ENCODE measurements at regions not wholly inside any gene's neighbourhood (a gene's known extent, or its start where the extent isn't known, plus 50 kb on each side); places are given as distances from the start of the nearest gene placed in this dataset.
A peak's percentile ranks its signal among the peaks of the same experiment; 100 is the strongest.

DNA sequence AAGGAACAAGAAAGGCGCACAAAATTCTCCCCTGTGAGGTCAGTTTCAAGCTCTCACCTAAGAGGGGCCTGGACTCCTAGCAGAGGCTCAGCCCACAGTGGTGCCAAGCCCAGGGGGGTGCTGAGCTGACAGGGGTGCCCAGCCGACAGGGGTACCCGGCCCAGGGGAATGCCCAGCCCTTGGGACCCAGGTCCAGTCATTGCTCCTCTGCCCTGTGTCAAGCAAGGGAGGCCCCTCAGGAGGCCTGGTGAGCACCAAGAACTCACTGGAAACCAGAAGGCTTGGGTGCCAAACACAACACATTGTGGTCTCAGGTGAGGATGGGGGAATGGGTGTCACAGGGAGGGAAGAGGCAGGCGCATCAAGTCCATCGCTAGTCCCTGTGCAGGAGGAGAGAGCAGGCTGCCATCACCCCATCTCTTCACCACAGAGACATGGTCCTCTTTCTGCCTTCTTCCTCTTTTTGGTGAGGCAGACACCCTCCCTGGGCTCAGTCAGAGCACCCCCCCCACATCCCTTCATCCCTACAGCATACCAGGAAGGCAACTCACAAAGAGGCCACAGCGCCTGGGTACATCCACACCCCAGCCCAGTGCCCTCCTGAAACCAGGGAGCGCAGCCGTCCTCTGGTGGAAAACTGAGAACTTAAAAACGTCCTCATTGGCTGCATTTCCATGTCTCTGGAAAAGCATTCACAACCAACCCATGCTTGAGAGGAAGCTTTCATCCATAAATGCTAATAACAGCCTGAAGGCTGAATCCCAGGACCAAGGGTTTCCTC, 111.3 kb downstream of the BANF2 start:
- H3K56ac ChIP-seq (ENCODE audit: extremely low read depth, insufficient read depth, low read length): no peak overlapping the region
- no TSS peak for BruUV-seq (replicated peaks)
- dilution Hi-C loops (cut with HindIII; ENCODE audit: low sequenced_read_pairs, unreplicated experiment): no loop called here
- H4K20me1 ChIP-seq (ENCODE audit: insufficient read depth, low read length): no peaks in the 10 kb centered on the region
- no peak for DNase-seq
- intact Hi-C loops (cut with micrococcal nuclease): no loop called here
- peak overlapping the region; percentile 21; the same call in 1 of the 2 replicates for H3K18ac ChIP-seq (ENCODE audit: low read depth, low read length)
- H3K9me3 ChIP-seq (ENCODE audit: control insufficient read depth, insufficient read depth, low read length): no peaks in the 10 kb centered on the region
- H3K4me3 ChIP-seq (ENCODE audit: insufficient read depth, low read depth, low read length): no peak overlapping the region
- no peaks in the 10 kb centered on the region for H3K36me3 ChIP-seq (ENCODE audit: control insufficient read depth, insufficient read depth, low read length)
- H4K8ac ChIP-seq (ENCODE audit: low read depth in 2 of 2, low read length in 2 of 2): peak overlapping the region; percentile 29 to 34; a peak in 2 of 4 replicates
- peak overlapping the region; percentile 46 for H3K14ac ChIP-seq (replicated peaks; ENCODE audit: low read depth, low read length)
- H3K79me1 ChIP-seq (ENCODE audit: low read depth in 1 of 2, low read length in 2 of 2): no peaks in the 10 kb centered on the region
- H3K27me3 ChIP-seq (ENCODE audit: control insufficient read depth, insufficient read depth, low read length): no peaks in the 10 kb centered on the region
- peak overlapping the region; percentile 70 for H4K91ac ChIP-seq (ENCODE audit: insufficient read depth, low read depth, low read length)
- peaks cover 41% of the 10 kb centered on the region for H3K4me1 ChIP-seq (ENCODE audit: control insufficient read depth, insufficient read depth, low read length)
- in situ Hi-C loops (cut with MboI; ENCODE audit: low sequenced_read_pairs): no loop called here
- no peak overlapping the region for H3K9ac ChIP-seq (ENCODE audit: low read depth, low read length)
- peak overlapping the region; percentile 33 for H2AFZ ChIP-seq (replicated peaks; ENCODE audit: low read length, poor library complexity)
- H2BK15ac ChIP-seq (ENCODE audit: low read depth, low read length): peak overlapping the region; percentile 80; the same call in 1 of the 3 replicates
- H3K4me2 ChIP-seq (ENCODE audit: low read depth, low read length): no peak overlapping the region
- WGBS, 2 experiments (ENCODE audit: extremely low coverage in 2 of 2, insufficient read length in 1 of 2): 100% methylated on average over 3 of the region's 9 CpGs; no CpG with 5 or more reads in 1 of the 2 experiments
- peaks cover 15% of the 10 kb centered on the region for H3K9me1 ChIP-seq (ENCODE audit: insufficient read depth, low read length)
- H2AK5ac ChIP-seq (ENCODE audit: low read depth, low read length): peak overlapping the region; percentile 81
- ATAC-seq (ENCODE audit: low read depth): no peak
- peak overlapping the region; percentile 77 for H2BK120ac ChIP-seq (ENCODE audit: low read depth, low read length)
- no peak overlapping the region for H3K23ac ChIP-seq (ENCODE audit: low read depth, low read length)
- H3K4ac ChIP-seq (ENCODE audit: low read depth, low read length): peak overlapping the region; percentile 78
- peak overlapping the region; percentile 69 for H2BK20ac ChIP-seq (ENCODE audit: low read depth, low read length)
- POLR2A ChIA-PET (ENCODE audit: unreplicated experiment): no interaction called here
- H4K5ac ChIP-seq (ENCODE audit: low read depth, low read length): 0 out of 2 replicates have a peak overlapping the region, but pooled peaks have one; percentile 10
- H3K27ac ChIP-seq (ENCODE audit: insufficient read depth, low read length): no peak overlapping the region
- no peak overlapping the region for H2BK5ac ChIP-seq (ENCODE audit: low read depth, low read length, poor library complexity, severe bottlenecking)
- CTCF ChIA-PET: no interaction called here
- peak overlapping the region; percentile 39 for H2AK9ac ChIP-seq (replicated peaks; ENCODE audit: low read depth, low read length, poor library complexity)
- TF ChIP-seq RAD21 (IDR thresholded peaks at IDR 0.05; ENCODE audit: low read length) (no peak), MAFK (IDR thresholded peaks at IDR 0.05; ENCODE audit: low read depth, low read length) (no peak), POLR2A (IDR thresholded peaks at IDR 0.05; ENCODE audit: low read depth, low read length) (no peak), BHLHE40 (IDR thresholded peaks at IDR 0.05; ENCODE audit: low read depth, low read length) (no peak), RFX5 (IDR thresholded peaks at IDR 0.05; ENCODE audit: low read depth, low read length) (no peak), FOS (IDR thresholded peaks at IDR 0.05; ENCODE audit: low read depth, low read length) (no peak), CEBPB (IDR thresholded peaks at IDR 0.05; ENCODE audit: low read depth, low read length) (no peak), CHD1 (IDR thresholded peaks at IDR 0.05; ENCODE audit: low read depth, low read length) (no peak), NFE2L2 (IDR thresholded peaks at IDR 0.05; ENCODE audit: low read depth, low read length) (no peak), MXI1 (IDR thresholded peaks at IDR 0.05; ENCODE audit: borderline replicate concordance, low read depth, low read length) (no peak), RCOR1 (IDR thresholded peaks at IDR 0.05; ENCODE audit: insufficient replicate concordance, low read length) (no peak), MAZ (IDR thresholded peaks at IDR 0.05; ENCODE audit: borderline replicate concordance, low read depth, low read length) (no peak)
- TF ChIP-seq, protein P1, sequence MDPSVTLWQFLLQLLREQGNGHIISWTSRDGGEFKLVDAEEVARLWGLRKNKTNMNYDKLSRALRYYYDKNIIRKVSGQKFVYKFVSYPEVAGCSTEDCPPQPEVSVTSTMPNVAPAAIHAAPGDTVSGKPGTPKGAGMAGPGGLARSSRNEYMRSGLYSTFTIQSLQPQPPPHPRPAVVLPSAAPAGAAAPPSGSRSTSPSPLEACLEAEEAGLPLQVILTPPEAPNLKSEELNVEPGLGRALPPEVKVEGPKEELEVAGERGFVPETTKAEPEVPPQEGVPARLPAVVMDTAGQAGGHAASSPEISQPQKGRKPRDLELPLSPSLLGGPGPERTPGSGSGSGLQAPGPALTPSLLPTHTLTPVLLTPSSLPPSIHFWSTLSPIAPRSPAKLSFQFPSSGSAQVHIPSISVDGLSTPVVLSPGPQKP (IDR thresholded peaks at IDR 0.05; ENCODE audit: borderline replicate concordance, low read depth, low read length): no peak
- TF ChIP-seq, protein P2, sequence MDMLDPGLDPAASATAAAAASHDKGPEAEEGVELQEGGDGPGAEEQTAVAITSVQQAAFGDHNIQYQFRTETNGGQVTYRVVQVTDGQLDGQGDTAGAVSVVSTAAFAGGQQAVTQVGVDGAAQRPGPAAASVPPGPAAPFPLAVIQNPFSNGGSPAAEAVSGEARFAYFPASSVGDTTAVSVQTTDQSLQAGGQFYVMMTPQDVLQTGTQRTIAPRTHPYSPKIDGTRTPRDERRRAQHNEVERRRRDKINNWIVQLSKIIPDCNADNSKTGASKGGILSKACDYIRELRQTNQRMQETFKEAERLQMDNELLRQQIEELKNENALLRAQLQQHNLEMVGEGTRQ (IDR thresholded peaks at IDR 0.05; ENCODE audit: low read depth, low read length): no peak
- TF ChIP-seq, protein P3, sequence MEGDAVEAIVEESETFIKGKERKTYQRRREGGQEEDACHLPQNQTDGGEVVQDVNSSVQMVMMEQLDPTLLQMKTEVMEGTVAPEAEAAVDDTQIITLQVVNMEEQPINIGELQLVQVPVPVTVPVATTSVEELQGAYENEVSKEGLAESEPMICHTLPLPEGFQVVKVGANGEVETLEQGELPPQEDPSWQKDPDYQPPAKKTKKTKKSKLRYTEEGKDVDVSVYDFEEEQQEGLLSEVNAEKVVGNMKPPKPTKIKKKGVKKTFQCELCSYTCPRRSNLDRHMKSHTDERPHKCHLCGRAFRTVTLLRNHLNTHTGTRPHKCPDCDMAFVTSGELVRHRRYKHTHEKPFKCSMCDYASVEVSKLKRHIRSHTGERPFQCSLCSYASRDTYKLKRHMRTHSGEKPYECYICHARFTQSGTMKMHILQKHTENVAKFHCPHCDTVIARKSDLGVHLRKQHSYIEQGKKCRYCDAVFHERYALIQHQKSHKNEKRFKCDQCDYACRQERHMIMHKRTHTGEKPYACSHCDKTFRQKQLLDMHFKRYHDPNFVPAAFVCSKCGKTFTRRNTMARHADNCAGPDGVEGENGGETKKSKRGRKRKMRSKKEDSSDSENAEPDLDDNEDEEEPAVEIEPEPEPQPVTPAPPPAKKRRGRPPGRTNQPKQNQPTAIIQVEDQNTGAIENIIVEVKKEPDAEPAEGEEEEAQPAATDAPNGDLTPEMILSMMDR (conservative IDR thresholded peaks at IDR 0.05; ENCODE audit: low read depth, low read length): no peak

Measured in IMR-90 (cell line).